ENCODE measurements at regions not wholly inside any gene's neighbourhood (a gene's known extent, or its start where the extent isn't known, plus 50 kb on each side); places are given as distances from the start of the nearest gene placed in this dataset.
A peak's percentile ranks its signal among the peaks of the same experiment; 100 is the strongest.

GRCh38 chr5:149441986-149442385, 62.9 kb upstream of the IL17B start:
- DNase-seq = no peak

- no peak for DNase-seq
Measured at GRCh38 chr5:149441194-149441753, 62.2 kb upstream of the IL17B start.

- no peak for DNase-seq
Measured at GRCh38 chr5:149439899-149440542, 60.9 kb upstream of the IL17B start.

- no peak for DNase-seq
Measured at GRCh38 chr5:149438711-149439132, 59.6 kb upstream of the IL17B start.

GRCh38 chr5:149438281-149438680, 59.2 kb upstream of the IL17B start:
- no peak for DNase-seq

- no peak for DNase-seq
Measured at GRCh38 chr5:149437391-149438040, 58.4 kb upstream of the IL17B start.

GRCh38 chr5:149435660-149436059, 56.6 kb upstream of the IL17B start:
- DNase-seq = no peak

- no peak for DNase-seq
Measured at GRCh38 chr5:149435015-149435376, 55.9 kb upstream of the IL17B start.

- peak; percentile 31 for DNase-seq
Measured at GRCh38 chr5:149434162-149435014, 55.3 kb upstream of the IL17B start.

GRCh38 chr5:149433524-149434131, 54.5 kb upstream of the IL17B start:
- DNase-seq = no peak

GRCh38 chr5:149432911-149433401, 53.9 kb upstream of the IL17B start:
- no peak for DNase-seq

- no peak for DNase-seq
Measured at GRCh38 chr5:149432376-149432775, 53.3 kb upstream of the IL17B start.

GRCh38 chr5:149429839-149430721, 51.0 kb upstream of the IL17B start:
- no peak for DNase-seq
